ENCODE measurements at regions not wholly inside any gene's neighbourhood (a gene's known extent, or its start where the extent isn't known, plus 50 kb on each side); places are given as distances from the start of the nearest gene placed in this dataset.

DNA sequence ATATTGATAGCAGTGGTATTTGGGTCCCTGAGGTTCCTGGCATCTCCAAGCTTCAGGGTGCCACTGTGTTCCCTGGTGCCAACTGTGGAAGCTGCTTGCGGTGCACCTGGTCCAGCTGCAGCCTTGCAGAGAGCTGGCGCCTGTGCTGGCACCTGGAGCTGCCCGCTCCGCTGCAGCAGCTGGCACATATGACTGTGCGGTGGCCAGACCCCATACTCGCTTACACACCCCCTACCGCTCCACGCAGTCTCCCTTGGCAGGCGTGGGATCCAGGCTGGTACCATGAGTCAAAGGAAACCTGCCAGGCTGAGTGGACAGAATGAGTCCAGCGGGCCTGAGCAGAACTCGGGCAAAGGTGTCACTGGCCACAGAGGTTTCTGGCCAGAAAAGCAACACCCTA, 89.9 kb upstream of the JAZF1 start:
- Histone ChIP-seq H4K20me1 (ENCODE audit: insufficient read depth) (no peaks in the 10 kb centered on the region), H3K9me3 (no peaks in the 10 kb centered on the region), H3K4me3 (ENCODE audit: low read depth in 2 of 2, low read length in 1 of 2) (no peak overlapping the region), H3K4me2 (no peak overlapping the region), H3K36me3 (replicated peaks in 1 of 2; ENCODE audit: control insufficient read depth in 1 of 2, insufficient read depth in 2 of 2, low read length in 1 of 2) (no peaks in the 10 kb centered on the region), H3K9ac (no peak overlapping the region), H3K27ac (ENCODE audit: low read depth in 2 of 2, low read length in 1 of 2) (no peak overlapping the region), H3K9me2 (no peaks in the 10 kb centered on the region), H2AFZ (ENCODE audit: low read depth) (no peak overlapping the region), H3K27me3 (ENCODE audit: insufficient read depth) (no peaks in the 10 kb centered on the region; the same call in 1 of the 2 replicates), H3F3A (replicated peaks; ENCODE audit: insufficient read depth) (no peaks in the 10 kb centered on the region), H3K79me2 (ENCODE audit: insufficient read depth) (no peaks in the 10 kb centered on the region), H3K4me1 (ENCODE audit: control insufficient read depth in 1 of 2, insufficient read depth in 2 of 2, low read depth in 1 of 2, low read length in 1 of 2) (peaks cover 0 to 9% of the 10 kb centered on the region in 2 experiments; a peak in 2 of 4 replicates)
- DNase-seq, result no peak
- POLR2A ChIA-PET, result no interaction called here
- CTCF ChIA-PET, result interaction anchor here (0.7 to 1.2 kb wide), 2 partner anchors 25 to 480 kb away, joined by 3 to 5 read pairs; no protein-coding TSS in a partner anchor
- TF ChIP-seq JUND (IDR thresholded peaks at IDR 0.05), result no peak
- TF ChIP-seq POLR2AphosphoS5 (IDR thresholded peaks at IDR 0.05; ENCODE audit: low read depth, low read length), result no peak
- TF ChIP-seq, protein P1, sequence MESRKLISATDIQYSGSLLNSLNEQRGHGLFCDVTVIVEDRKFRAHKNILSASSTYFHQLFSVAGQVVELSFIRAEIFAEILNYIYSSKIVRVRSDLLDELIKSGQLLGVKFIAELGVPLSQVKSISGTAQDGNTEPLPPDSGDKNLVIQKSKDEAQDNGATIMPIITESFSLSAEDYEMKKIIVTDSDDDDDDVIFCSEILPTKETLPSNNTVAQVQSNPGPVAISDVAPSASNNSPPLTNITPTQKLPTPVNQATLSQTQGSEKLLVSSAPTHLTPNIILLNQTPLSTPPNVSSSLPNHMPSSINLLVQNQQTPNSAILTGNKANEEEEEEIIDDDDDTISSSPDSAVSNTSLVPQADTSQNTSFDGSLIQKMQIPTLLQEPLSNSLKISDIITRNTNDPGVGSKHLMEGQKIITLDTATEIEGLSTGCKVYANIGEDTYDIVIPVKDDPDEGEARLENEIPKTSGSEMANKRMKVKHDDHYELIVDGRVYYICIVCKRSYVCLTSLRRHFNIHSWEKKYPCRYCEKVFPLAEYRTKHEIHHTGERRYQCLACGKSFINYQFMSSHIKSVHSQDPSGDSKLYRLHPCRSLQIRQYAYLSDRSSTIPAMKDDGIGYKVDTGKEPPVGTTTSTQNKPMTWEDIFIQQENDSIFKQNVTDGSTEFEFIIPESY (IDR thresholded peaks at IDR 0.05; ENCODE audit: borderline replicate concordance, low read depth), result no peak
- TF ChIP-seq EP300 (IDR thresholded peaks at IDR 0.05; ENCODE audit: borderline replicate concordance in 1 of 2, low read depth in 1 of 2, low read length in 1 of 2), result no peak
- TF ChIP-seq, protein P2, sequence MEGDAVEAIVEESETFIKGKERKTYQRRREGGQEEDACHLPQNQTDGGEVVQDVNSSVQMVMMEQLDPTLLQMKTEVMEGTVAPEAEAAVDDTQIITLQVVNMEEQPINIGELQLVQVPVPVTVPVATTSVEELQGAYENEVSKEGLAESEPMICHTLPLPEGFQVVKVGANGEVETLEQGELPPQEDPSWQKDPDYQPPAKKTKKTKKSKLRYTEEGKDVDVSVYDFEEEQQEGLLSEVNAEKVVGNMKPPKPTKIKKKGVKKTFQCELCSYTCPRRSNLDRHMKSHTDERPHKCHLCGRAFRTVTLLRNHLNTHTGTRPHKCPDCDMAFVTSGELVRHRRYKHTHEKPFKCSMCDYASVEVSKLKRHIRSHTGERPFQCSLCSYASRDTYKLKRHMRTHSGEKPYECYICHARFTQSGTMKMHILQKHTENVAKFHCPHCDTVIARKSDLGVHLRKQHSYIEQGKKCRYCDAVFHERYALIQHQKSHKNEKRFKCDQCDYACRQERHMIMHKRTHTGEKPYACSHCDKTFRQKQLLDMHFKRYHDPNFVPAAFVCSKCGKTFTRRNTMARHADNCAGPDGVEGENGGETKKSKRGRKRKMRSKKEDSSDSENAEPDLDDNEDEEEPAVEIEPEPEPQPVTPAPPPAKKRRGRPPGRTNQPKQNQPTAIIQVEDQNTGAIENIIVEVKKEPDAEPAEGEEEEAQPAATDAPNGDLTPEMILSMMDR (IDR thresholded peaks at IDR 0.05), result no peak
- no peak for TF ChIP-seq GABPA (IDR thresholded peaks at IDR 0.05; ENCODE audit: low read depth)
- no peak for TF ChIP-seq CHD2 (IDR thresholded peaks at IDR 0.05; ENCODE audit: low read length, partially characterized antibody)
- TF ChIP-seq, protein P3, sequence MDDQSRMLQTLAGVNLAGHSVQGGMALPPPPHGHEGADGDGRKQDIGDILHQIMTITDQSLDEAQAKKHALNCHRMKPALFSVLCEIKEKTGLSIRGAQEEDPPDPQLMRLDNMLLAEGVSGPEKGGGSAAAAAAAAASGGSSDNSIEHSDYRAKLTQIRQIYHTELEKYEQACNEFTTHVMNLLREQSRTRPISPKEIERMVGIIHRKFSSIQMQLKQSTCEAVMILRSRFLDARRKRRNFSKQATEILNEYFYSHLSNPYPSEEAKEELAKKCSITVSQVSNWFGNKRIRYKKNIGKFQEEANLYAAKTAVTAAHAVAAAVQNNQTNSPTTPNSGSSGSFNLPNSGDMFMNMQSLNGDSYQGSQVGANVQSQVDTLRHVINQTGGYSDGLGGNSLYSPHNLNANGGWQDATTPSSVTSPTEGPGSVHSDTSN (IDR thresholded peaks at IDR 0.05), result no peak
- WGBS (ENCODE audit: low lambda C conversion rate), result 78% methylated on average over 11 of the region's 11 CpGs

DNA sequence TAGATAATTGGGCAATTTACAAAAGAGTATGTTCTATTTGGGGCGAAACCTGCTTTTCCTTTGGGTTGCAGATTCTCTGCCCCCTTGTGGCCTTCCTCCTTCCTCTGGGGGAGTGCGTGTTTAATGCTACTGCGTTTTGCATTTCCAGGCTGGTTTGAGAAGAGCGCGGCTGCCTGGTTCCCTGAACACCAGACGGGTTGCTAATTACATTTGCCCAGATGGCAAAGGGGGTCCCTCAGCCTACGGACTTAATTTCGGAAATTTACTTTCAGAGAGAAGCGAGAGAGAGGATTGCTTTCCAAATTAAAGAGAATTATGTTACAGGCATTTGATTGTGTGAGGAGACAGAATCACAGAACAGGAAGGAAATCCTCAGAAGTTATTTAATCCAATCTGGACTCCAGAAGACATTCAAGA, 91.9 kb upstream of the JAZF1 start:
- Histone ChIP-seq H3K79me2 (ENCODE audit: insufficient read depth) (no peaks in the 10 kb centered on the region), H2AFZ (ENCODE audit: low read depth) (no peak overlapping the region), H3F3A (replicated peaks; ENCODE audit: insufficient read depth) (no peaks in the 10 kb centered on the region), H3K4me2 (peak overlapping the region; percentile 52), H3K4me3 (ENCODE audit: low read depth in 2 of 2, low read length in 1 of 2) (0 out of 4 replicates have a peak overlapping the region, but pooled peaks of 1 of the 2 experiments have one; percentile 22), H3K4me1 (ENCODE audit: control insufficient read depth in 1 of 2, insufficient read depth in 2 of 2, low read depth in 1 of 2, low read length in 1 of 2) (peaks cover 0 to 7% of the 10 kb centered on the region in 2 experiments; a peak in 2 of 4 replicates), H3K9me3 (no peaks in the 10 kb centered on the region), H3K9ac (no peak overlapping the region), H3K9me2 (no peaks in the 10 kb centered on the region), H3K27ac (ENCODE audit: low read depth in 2 of 2, low read length in 1 of 2) (peak overlapping the region in 1 of 2 experiments; percentile 56; a peak in 1 of 4 replicates), H3K36me3 (replicated peaks in 1 of 2; ENCODE audit: control insufficient read depth in 1 of 2, insufficient read depth in 2 of 2, low read length in 1 of 2) (no peaks in the 10 kb centered on the region), H3K27me3 (ENCODE audit: insufficient read depth) (no peaks in the 10 kb centered on the region; the same call in 1 of the 2 replicates), H4K20me1 (ENCODE audit: insufficient read depth) (no peaks in the 10 kb centered on the region)
- ChIA-PET CTCF (interaction anchor here (1.2 kb wide), 1 partner anchor 30 kb away, joined by 3 read pairs; no protein-coding TSS in a partner anchor), POLR2A (interaction anchor here (0.6 kb wide), 1 partner anchor 1045 kb away, joined by 3 read pairs; no protein-coding TSS in a partner anchor)
- DNase-seq, result peak; percentile 87
- WGBS (ENCODE audit: low lambda C conversion rate), result 14% methylated on average over 9 of the region's 9 CpGs
- TF ChIP-seq GATA2 (CRISPR knock-in tag; IDR thresholded peaks at IDR 0.05) (no peak), EZH2phosphoT487 (IDR thresholded peaks at IDR 0.05; ENCODE audit: borderline replicate concordance, low read depth) (no peak), ELF1 (IDR thresholded peaks at IDR 0.05) (no peak), MEF2A (IDR thresholded peaks at IDR 0.05; ENCODE audit: borderline replicate concordance, low read depth) (no peak), JUND (IDR thresholded peaks at IDR 0.05) (no peak), SIN3A (IDR thresholded peaks at IDR 0.05; ENCODE audit: borderline replicate concordance, low read depth, low read length) (no peak)
- TF ChIP-seq, protein P4, sequence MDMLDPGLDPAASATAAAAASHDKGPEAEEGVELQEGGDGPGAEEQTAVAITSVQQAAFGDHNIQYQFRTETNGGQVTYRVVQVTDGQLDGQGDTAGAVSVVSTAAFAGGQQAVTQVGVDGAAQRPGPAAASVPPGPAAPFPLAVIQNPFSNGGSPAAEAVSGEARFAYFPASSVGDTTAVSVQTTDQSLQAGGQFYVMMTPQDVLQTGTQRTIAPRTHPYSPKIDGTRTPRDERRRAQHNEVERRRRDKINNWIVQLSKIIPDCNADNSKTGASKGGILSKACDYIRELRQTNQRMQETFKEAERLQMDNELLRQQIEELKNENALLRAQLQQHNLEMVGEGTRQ (IDR thresholded peaks at IDR 0.05; ENCODE audit: borderline replicate concordance, low read depth, low read length), result no peak
- TF ChIP-seq, protein P5, sequence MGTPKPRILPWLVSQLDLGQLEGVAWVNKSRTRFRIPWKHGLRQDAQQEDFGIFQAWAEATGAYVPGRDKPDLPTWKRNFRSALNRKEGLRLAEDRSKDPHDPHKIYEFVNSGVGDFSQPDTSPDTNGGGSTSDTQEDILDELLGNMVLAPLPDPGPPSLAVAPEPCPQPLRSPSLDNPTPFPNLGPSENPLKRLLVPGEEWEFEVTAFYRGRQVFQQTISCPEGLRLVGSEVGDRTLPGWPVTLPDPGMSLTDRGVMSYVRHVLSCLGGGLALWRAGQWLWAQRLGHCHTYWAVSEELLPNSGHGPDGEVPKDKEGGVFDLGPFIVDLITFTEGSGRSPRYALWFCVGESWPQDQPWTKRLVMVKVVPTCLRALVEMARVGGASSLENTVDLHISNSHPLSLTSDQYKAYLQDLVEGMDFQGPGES (IDR thresholded peaks at IDR 0.05; ENCODE audit: low read depth, low read length), result no peak
- TF ChIP-seq, protein P1 (IDR thresholded peaks at IDR 0.05; ENCODE audit: borderline replicate concordance, low read depth), result no peak
- TF ChIP-seq, protein P3 (IDR thresholded peaks at IDR 0.05), result no peak

Data from SK-N-SH (cell line).